ENCODE measurements at regions not wholly inside any gene's neighbourhood (a gene's known extent, or its start where the extent isn't known, plus 50 kb on each side); places are given as distances from the start of the nearest gene placed in this dataset.

DNA sequence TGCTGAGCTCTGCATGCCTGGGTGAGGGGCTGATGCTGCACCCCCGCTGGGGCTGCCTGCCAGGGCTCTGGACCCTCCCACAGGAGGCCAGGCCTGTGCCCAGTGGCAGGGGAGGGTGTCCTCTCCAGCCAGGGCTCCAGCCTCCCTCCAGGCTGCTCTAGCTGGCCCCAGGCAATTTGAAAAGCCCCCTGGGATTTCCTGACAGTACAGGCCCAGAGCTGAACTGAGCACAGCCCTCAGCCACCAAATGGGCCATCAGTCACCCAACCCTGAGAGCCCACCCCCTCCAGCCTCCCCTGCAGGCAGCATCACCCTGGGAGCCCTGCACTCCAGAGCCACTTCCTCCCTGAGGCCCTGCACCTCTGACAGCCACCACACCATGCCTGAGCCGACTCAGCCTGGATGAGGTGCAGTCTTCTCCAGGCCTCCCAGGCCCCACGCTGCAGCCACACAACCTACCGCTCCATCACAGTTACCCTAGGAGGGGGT lies 101.8 kb upstream of the RET start:
- Histone ChIP-seq H3K4me1 (ENCODE audit: control insufficient read depth, insufficient read depth, low read length) (no peaks in the 10 kb centered on the region), H3K9me3 (replicated peaks; ENCODE audit: control insufficient read depth, insufficient read depth, low read length) (no peaks in the 10 kb centered on the region), H4K20me1 (ENCODE audit: control insufficient read depth, insufficient read depth) (no peaks in the 10 kb centered on the region), H3K36me3 (ENCODE audit: control insufficient read depth in 2 of 2, insufficient read depth in 2 of 2, low read length in 1 of 2) (no peaks in the 10 kb centered on the region), H3K4me3 (no peak overlapping the region), H3K27me3 (replicated peaks in 1 of 2; ENCODE audit: control insufficient read depth in 2 of 2, insufficient read depth in 2 of 2, low read length in 1 of 2) (no peaks in the 10 kb centered on the region; a peak in 1 of 4 replicates), H3K9ac (ENCODE audit: control insufficient read depth, insufficient read depth, low read length) (no peak overlapping the region), H3K79me2 (ENCODE audit: control insufficient read depth, insufficient read depth, low read length) (no peaks in the 10 kb centered on the region), H3K27ac (ENCODE audit: control insufficient read depth, insufficient read depth) (no peak overlapping the region), H3K4me2 (ENCODE audit: control insufficient read depth, insufficient read depth) (no peak overlapping the region), H2AFZ (ENCODE audit: control insufficient read depth, low read depth, low read length) (no peak overlapping the region)
- ATAC-seq (no peak), FAIRE-seq (no peak), DNase-seq (ENCODE audit: low read depth, low spot score) (no peak)
- BruUV-seq (replicated peaks), result no TSS peak
- in situ Hi-C loops (cut with MboI), result no loop called here
- ChIA-PET POLR2A (no interaction called here), SMC1A (ENCODE audit: uncharacterized antibody, unreplicated experiment) (interaction anchor here (0.6 kb wide), 1 partner anchor 1004 kb away, joined by 3 read pairs; no protein-coding TSS in a partner anchor), RAD21 (ENCODE audit: unreplicated experiment) (no interaction called here), CTCF (no interaction called here)
- TF ChIP-seq MYC (IDR thresholded peaks at IDR 0.05; ENCODE audit: insufficient read depth, insufficient read length, insufficient replicate concordance, low read length, severe bottlenecking) (no peak), CBX3 (IDR thresholded peaks at IDR 0.05; ENCODE audit: borderline replicate concordance, low read depth) (no peak), NBN (IDR thresholded peaks at IDR 0.05) (no peak), TARDBP (IDR thresholded peaks at IDR 0.05; ENCODE audit: borderline replicate concordance) (no peak), CREB1 (IDR thresholded peaks at IDR 0.05; ENCODE audit: low read depth) (no peak)
- 48% methylated on average over 4 of the region's 4 CpGs for WGBS (ENCODE audit: insufficient coverage, insufficient replicate concordance, low lambda C conversion rate, missing lambda C conversion rate)
- intact Hi-C loops (cut with micrococcal nuclease; ENCODE audit: unreplicated experiment), result no loop called here

DNA sequence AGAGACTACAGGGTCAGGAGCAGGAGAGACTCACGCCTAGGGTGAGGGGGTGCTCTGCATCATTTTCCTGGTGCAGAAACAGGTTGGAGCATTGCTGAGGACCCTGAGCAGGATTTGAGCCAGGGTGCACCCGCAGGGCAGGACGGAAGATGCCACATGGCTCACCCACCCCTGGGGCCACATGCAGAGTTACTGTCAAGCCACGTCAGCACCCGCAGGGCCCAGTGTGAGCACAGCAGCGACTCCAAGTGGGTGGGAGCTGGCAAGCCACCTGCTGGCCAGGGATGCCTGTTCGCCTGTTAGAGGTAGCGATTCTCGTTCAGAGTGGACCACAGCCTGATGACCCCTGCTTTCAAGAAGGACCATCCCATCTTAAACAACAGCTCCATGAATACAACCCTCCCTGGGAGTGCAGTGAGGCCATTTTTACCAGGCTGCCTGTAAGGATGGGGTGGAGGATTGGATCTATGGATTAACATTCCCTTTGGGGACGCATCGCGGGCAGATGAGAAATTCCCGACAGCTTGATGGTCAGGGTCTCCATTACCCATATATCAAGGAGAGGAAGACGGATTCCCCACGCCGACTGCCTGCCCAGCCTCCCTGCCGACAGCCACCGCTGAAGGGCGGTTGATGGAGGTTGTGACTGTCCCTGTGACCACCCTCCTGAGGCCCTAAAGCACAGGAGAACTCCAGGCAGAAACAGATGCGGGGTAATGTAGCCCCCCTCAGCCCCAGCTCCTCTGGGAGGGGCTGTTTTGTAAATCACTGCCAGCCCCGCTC lies 101.1 kb upstream of the RET start:
- no TSS peak for BruUV-seq (replicated peaks)

More for the DNA sequence above, 101.1 kb upstream of the RET start:
- no peak for TF ChIP-seq MXI1 (IDR thresholded peaks at IDR 0.05; ENCODE audit: low read depth, low read length)
- no peak for TF ChIP-seq ESRRA (IDR thresholded peaks at IDR 0.05; ENCODE audit: low read length)
- no peak for TF ChIP-seq CBX3 (IDR thresholded peaks at IDR 0.05; ENCODE audit: borderline replicate concordance, low read depth)
- TF ChIP-seq TBL1XR1 (IDR thresholded peaks at IDR 0.05; ENCODE audit: low read depth, low read length), result no peak
- no peak for TF ChIP-seq CREB1 (IDR thresholded peaks at IDR 0.05; ENCODE audit: low read depth)
- TF ChIP-seq, protein P1, sequence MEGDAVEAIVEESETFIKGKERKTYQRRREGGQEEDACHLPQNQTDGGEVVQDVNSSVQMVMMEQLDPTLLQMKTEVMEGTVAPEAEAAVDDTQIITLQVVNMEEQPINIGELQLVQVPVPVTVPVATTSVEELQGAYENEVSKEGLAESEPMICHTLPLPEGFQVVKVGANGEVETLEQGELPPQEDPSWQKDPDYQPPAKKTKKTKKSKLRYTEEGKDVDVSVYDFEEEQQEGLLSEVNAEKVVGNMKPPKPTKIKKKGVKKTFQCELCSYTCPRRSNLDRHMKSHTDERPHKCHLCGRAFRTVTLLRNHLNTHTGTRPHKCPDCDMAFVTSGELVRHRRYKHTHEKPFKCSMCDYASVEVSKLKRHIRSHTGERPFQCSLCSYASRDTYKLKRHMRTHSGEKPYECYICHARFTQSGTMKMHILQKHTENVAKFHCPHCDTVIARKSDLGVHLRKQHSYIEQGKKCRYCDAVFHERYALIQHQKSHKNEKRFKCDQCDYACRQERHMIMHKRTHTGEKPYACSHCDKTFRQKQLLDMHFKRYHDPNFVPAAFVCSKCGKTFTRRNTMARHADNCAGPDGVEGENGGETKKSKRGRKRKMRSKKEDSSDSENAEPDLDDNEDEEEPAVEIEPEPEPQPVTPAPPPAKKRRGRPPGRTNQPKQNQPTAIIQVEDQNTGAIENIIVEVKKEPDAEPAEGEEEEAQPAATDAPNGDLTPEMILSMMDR (IDR thresholded peaks at IDR 0.05 in 2 of 3, conservative IDR thresholded peaks at IDR 0.05 in 1 of 3; ENCODE audit: control insufficient read depth in 2 of 3, extremely low read depth in 1 of 3, insufficient read depth in 1 of 3, low read depth in 3 of 3, low read length in 3 of 3), result 0 out of 6 replicates have a peak, but pooled peaks of 2 of the 3 experiments have one; percentile 6 to 7
- no peak for TF ChIP-seq NFIC (IDR thresholded peaks at IDR 0.05; ENCODE audit: low read depth, low read length)
- CTCF ChIA-PET, result no interaction called here
- SMC1A ChIA-PET (ENCODE audit: uncharacterized antibody, unreplicated experiment), result no interaction called here
- Histone ChIP-seq H3K27me3 (replicated peaks in 1 of 2; ENCODE audit: control insufficient read depth in 2 of 2, insufficient read depth in 2 of 2, low read length in 1 of 2) (no peaks in the 10 kb centered on the region; a peak in 1 of 4 replicates), H3K4me2 (ENCODE audit: control insufficient read depth, insufficient read depth) (no peak overlapping the region), H3K36me3 (ENCODE audit: control insufficient read depth in 2 of 2, insufficient read depth in 2 of 2, low read length in 1 of 2) (no peaks in the 10 kb centered on the region), H3K9me3 (replicated peaks; ENCODE audit: control insufficient read depth, insufficient read depth, low read length) (no peaks in the 10 kb centered on the region), H3K4me1 (ENCODE audit: control insufficient read depth, insufficient read depth, low read length) (no peaks in the 10 kb centered on the region), H3K79me2 (ENCODE audit: control insufficient read depth, insufficient read depth, low read length) (no peaks in the 10 kb centered on the region), H3K27ac (ENCODE audit: control insufficient read depth, insufficient read depth) (no peak overlapping the region), H3K4me3 (no peak overlapping the region), H2AFZ (ENCODE audit: control insufficient read depth, low read depth, low read length) (no peak overlapping the region), H3K9ac (ENCODE audit: control insufficient read depth, insufficient read depth, low read length) (no peak overlapping the region), H4K20me1 (ENCODE audit: control insufficient read depth, insufficient read depth) (no peaks in the 10 kb centered on the region)
- RAD21 ChIA-PET (ENCODE audit: unreplicated experiment), result no interaction called here
- intact Hi-C loops (cut with micrococcal nuclease; ENCODE audit: unreplicated experiment), result no loop called here
- WGBS (ENCODE audit: insufficient coverage, insufficient replicate concordance, low lambda C conversion rate, missing lambda C conversion rate), result 35% methylated on average over 21 of the region's 21 CpGs
- POLR2A ChIA-PET, result no interaction called here
- ATAC-seq (peak; percentile 53), FAIRE-seq (no peak), DNase-seq (ENCODE audit: low read depth, low spot score) (no peak)
- in situ Hi-C loops (cut with MboI), result no loop called here

Measured in GM12878 (cell line).